Testis (tissue), 2 donors: ENCODE measurements at regions not wholly inside any gene's neighbourhood (a gene's known extent, or its start where the extent isn't known, plus 50 kb on each side); places are given as distances from the start of the nearest gene placed in this dataset.

Experiments
- POLR2A ChIP-seq: fragments of 450-650 bp; IDR thresholded peaks from one replicate; pipeline ENCODE4 v1.6.1; 2017; ENCODE audit warnings: antibody characterized with exemption, mild to moderate bottlenecking, moderate library complexity
- TF ChIP-seq, protein P1 (sequence below), 3 experiments: fragments of 450-650 bp in 2 of 3; fragments of 200-600 bp in 1 of 3; sonication (generic) in 1 of 3; IDR thresholded peaks; one replicate each; pipeline ENCODE4 v1.5.1; 2016 to 2019; ENCODE audit warnings: antibody characterized with exemption in 3 of 3, mild to moderate bottlenecking in 2 of 3, moderate library complexity in 1 of 3

GRCh38 chr9:106766616-106767015, 96.3 kb upstream of the ZNF462 start:
- no peak for TF ChIP-seq POLR2A
- TF ChIP-seq, protein P1, sequence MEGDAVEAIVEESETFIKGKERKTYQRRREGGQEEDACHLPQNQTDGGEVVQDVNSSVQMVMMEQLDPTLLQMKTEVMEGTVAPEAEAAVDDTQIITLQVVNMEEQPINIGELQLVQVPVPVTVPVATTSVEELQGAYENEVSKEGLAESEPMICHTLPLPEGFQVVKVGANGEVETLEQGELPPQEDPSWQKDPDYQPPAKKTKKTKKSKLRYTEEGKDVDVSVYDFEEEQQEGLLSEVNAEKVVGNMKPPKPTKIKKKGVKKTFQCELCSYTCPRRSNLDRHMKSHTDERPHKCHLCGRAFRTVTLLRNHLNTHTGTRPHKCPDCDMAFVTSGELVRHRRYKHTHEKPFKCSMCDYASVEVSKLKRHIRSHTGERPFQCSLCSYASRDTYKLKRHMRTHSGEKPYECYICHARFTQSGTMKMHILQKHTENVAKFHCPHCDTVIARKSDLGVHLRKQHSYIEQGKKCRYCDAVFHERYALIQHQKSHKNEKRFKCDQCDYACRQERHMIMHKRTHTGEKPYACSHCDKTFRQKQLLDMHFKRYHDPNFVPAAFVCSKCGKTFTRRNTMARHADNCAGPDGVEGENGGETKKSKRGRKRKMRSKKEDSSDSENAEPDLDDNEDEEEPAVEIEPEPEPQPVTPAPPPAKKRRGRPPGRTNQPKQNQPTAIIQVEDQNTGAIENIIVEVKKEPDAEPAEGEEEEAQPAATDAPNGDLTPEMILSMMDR (IDR thresholded peaks at IDR 0.05), result no peak
